Ovary (tissue), 3 donors: ENCODE measurements at regions not wholly inside any gene's neighbourhood (a gene's known extent, or its start where the extent isn't known, plus 50 kb on each side); places are given as distances from the start of the nearest gene placed in this dataset.

ENCODE experiments used
- CTCF ChIP-seq, 3 donors: fragments of 450-650 bp in 2 of 3; fragments of 200-600 bp in 1 of 3; IDR thresholded peaks; one replicate each; pipeline versions ENCODE4 v1.5.1 to v1.8.0; 2016 to 2022; ENCODE audit warnings: antibody characterized with exemption in 3 of 3, mild to moderate bottlenecking in 1 of 3
- POLR2A ChIP-seq: fragments of 450-650 bp; IDR thresholded peaks from one replicate; pipeline ENCODE4 v1.6.1; 2017; ENCODE audit warnings: antibody characterized with exemption, mild to moderate bottlenecking, moderate library complexity
- donor health status: DM: no; HTN: no; CAD: no.

- TF ChIP-seq CTCF (IDR thresholded peaks at IDR 0.05) (no peak), POLR2A (no peak)
Observed at GRCh38 chr11:25943777-25944661, 387.9 kb upstream of the ANO3 start.
